ENCODE measurements at regions not wholly inside any gene's neighbourhood (a gene's known extent, or its start where the extent isn't known, plus 50 kb on each side); places are given as distances from the start of the nearest gene placed in this dataset.
"Not testable (repeated sequence)": the region's sequence is repeated elsewhere in the genome, so short reads cannot be mapped to it uniquely, and the experiment has no call there.

- no peak for TF ChIP-seq CTCF (conservative IDR thresholded peaks at IDR 0.05)
- no peak for TF ChIP-seq ZFX (IDR thresholded peaks at IDR 0.05)
- H3K27ac ChIP-seq, result no peak overlapping the region
These were observed 331.3 kb upstream of the KLF3 start for GRCh38 chr4:38332699-38333098.

- no peak overlapping the region for H3K27ac ChIP-seq
- TF ChIP-seq ZFX (IDR thresholded peaks at IDR 0.05), result no peak
- no peak for TF ChIP-seq CTCF (conservative IDR thresholded peaks at IDR 0.05)
These were observed 330.8 kb upstream of the KLF3 start for GRCh38 chr4:38333219-38333618.

GRCh38 chr4:38334791-38335190, 329.2 kb upstream of the KLF3 start:
- no peak overlapping the region for H3K27ac ChIP-seq
- TF ChIP-seq ZFX (IDR thresholded peaks at IDR 0.05), result no peak
- no peak for TF ChIP-seq CTCF (conservative IDR thresholded peaks at IDR 0.05)

- H3K27ac ChIP-seq, result not testable (repeated sequence)
These were observed 325.1 kb upstream of the KLF3 start for GRCh38 chr4:38338939-38339338.

- TF ChIP-seq CTCF (conservative IDR thresholded peaks at IDR 0.05) (no peak), ZFX (IDR thresholded peaks at IDR 0.05) (no peak)
- H3K27ac ChIP-seq, result no peak overlapping the region
These were observed 320.4 kb upstream of the KLF3 start for GRCh38 chr4:38343608-38344007.

- TF ChIP-seq ZFX (IDR thresholded peaks at IDR 0.05) (no peak), CTCF (conservative IDR thresholded peaks at IDR 0.05) (no peak)
- H3K27ac ChIP-seq, result no peak overlapping the region
These were observed 319.1 kb upstream of the KLF3 start for GRCh38 chr4:38344929-38345328.

- no peak overlapping the region for H3K27ac ChIP-seq
- TF ChIP-seq CTCF (conservative IDR thresholded peaks at IDR 0.05) (no peak), ZFX (IDR thresholded peaks at IDR 0.05) (no peak)
These were observed 316.7 kb upstream of the KLF3 start for GRCh38 chr4:38347251-38347650.

GRCh38 chr4:38354421-38354820, 309.6 kb upstream of the KLF3 start:
- TF ChIP-seq CTCF (conservative IDR thresholded peaks at IDR 0.05) (no peak), ZFX (IDR thresholded peaks at IDR 0.05) (no peak)

More at GRCh38 chr4:38354421-38354820, 309.6 kb upstream of the KLF3 start:
- no peak overlapping the region for H3K27ac ChIP-seq

Data from C4-2B (cell line).